ENCODE measurements at regions not wholly inside any gene's neighbourhood (a gene's known extent, or its start where the extent isn't known, plus 50 kb on each side); places are given as distances from the start of the nearest gene placed in this dataset.

GRCh38 chr9:4402501-4402900 lies 87.8 kb upstream of the SLC1A1 start:
- TF ChIP-seq CTCF (conservative IDR thresholded peaks at IDR 0.05; ENCODE audit: low read length) (no peak), EZH2phosphoT487 (IDR thresholded peaks at IDR 0.05; ENCODE audit: borderline replicate concordance) (no peak)

All from Loucy (cell line).